Caki2 (cell line): ENCODE measurements at regions not wholly inside any gene's neighbourhood (a gene's known extent, or its start where the extent isn't known, plus 50 kb on each side); places are given as distances from the start of the nearest gene placed in this dataset.

ENCODE experiments used
- DNase-seq: peaks from one replicate; pipeline ENCODE4 v3.0.0-alpha.2; 2015; ENCODE audit warnings: low read depth
- in situ Hi-C: cut with HindIII; loops from 2 replicates; pipeline ENCODE4 v1.10.0; 2016; ENCODE audit warnings: low sequenced_read_pairs, low pct_unique_long_range_greater_than_20kb, mixed read lengths

DNA sequence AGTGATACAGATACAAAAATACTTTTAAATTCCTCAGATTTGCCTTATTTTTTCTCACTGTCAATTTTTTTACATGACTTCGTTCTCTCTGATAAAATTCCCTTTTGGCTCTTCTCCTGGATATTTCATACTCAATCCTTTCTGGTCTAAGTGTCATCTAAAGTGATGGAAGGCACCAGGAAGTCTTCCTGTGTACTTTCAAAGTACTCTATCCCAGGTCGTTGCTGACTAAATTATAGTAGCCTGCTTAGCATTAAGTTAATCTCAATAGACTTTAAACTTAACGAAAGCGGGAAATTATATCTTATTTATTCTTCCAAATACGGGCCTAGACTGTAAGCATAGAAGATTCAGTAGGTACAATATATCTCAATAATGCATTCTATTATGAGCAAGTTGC is 67.8 kb downstream of the CASP12 start:
- no peak for DNase-seq
- in situ Hi-C loops = no loop called here

DNA sequence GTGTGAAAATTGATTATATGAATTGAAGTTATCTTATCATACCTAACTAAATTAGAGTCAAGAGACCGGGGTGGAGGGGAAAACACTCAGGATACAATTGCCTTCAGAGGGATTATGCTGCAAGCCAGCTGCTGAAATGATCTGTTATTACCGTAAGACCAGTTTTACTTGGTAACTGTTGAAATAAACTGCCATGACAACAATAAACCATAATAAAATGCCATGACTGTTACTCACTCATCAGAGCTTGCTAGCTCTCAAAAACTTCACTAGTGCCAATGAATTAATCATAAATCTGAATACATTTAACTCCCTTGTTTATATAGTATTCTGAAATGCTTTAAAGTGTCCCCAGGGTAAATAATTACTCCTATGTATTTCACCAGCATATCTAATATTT is 68.2 kb downstream of the CASP12 start:
- in situ Hi-C loops = no loop called here
- DNase-seq = no peak

DNA sequence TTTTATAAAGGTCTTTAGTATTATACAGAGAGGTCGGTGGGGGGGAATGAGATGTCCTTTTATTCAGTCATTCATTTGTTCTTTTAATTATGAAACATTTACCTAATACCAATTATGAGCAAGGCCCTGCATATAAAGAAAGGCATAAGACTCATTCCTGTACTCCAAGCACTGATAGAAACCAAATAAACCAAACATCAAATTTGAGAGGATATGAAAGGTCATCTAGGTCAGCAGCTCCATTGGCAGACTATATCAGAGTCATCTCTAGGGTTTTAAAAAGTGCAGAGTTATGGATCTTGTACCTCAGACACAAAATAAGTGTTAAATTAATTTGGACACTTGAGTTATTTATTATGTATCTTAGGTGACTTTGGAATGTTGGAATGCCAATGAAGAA is 71.5 kb downstream of the CASP12 start:
- no peak for DNase-seq
- in situ Hi-C loops = no loop called here

DNA sequence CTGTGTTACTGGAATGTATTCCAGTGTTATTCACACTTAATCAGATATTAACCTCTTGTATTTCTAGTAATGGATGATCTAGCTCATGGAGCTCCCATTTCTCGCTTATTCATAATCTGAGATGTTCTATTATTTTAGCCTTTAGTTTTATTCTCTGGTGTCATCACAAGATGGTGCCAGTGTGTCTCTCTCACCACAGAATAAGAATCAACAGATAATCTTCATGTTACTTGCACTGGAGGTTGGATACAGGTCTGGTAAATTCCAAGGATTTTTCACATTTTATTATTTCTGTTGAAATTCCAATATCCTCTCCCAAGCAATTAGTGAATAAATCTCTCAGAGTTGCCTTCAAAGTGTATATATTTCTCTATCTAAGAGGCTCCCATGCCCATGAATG is 74.6 kb downstream of the CASP12 start:
- in situ Hi-C loops = no loop called here
- peak; percentile 10 for DNase-seq

DNA sequence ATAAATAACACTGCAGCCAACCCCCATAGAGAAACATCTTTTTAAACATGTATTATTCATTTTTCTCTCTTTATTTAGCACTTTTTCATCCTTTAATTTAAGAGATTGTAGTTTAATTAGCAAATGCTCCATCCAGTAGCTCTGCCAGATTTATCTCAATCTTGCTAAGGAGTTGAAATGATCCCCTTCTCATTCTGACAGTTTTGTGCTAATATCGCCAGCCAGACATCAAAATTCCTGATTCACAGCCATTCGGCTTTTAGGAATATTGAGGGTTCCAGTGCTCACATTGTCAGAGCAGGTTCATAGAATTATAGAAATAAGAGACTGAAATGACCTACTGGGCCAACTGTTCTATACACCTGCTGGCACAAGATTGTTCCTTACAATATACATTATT is 77.8 kb downstream of the CASP12 start:
- no peak for DNase-seq
- in situ Hi-C loops = no loop called here

DNA sequence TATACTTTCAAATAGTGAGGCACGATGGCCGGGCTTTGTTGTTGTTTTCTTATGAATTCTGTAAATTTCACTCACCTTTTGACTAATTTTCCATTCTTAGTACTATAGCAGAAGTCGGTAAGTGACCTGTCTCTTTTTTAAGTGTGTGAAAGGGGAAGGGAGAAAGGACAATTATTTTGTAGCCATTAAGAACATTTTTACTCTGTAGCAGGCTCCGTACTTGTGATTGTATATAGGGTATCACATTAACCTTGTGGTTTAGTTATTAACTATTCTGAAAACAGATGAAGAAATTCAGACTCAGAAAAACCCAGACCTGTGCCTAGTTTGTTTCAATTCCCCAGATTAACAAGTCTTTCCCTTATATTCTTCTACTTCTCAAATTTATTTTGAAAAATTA is 78.7 kb downstream of the CASP12 start:
- DNase-seq = no peak
- in situ Hi-C loops = no loop called here

DNA sequence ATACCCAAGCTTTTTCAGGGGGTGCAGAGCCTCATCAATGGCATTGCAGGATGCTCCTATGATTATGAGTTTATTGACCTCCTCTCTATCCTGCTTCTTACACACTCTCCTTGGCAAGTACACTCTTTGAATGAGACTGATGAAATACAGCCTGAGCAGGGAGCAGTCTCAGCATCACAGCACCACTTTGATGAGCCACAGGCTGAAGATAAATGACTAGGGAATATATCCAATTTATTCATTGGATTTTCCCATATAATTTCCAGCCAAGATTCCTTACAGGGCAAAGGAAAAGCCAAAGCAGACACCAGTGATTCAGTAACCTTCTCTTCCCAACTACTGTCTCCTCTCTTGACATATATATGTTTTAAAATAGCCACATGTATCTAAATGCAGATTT is 79.2 kb downstream of the CASP12 start:
- in situ Hi-C loops = no loop called here
- DNase-seq = no peak

DNA sequence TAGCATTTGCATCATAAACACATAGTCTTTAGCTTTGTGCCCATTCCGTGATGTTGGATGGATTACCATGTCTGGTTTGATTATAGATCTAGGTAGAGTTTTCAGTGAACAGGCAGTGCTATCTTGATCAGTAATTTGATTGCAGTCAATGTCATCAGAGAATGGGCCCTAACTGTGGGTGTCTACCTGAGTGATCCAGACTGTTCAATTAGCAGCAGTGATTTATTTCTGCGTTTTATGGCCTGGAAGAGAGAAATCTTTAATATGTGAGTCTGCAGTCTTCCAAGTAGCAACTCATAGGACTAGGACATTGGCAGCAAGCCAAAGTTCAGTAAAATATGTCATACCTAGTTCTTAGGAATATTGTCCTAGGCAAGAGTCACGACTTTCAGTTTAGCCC is 80.3 kb downstream of the CASP12 start:
- no peak for DNase-seq
- in situ Hi-C loops = no loop called here

DNA sequence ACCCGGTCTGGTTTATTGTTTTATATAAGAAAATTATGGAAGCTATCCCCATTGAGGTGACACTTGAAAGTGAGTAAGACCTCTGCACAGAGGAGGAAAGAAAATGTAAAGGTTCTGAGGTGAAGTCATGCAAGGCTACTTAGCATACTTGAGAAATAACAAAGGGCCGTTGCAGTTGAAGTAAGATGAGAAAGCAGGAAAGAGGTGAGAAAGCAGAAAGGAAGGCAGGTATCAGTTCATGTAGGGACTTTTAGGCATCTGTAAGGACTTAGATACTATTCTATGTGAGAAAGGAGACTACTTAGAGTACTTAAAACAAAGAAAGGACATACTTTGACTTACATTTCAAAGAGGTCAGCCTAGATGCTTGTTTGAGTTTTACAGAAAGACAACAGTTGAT is 84.7 kb downstream of the CASP12 start:
- no peak for DNase-seq
- in situ Hi-C loops = no loop called here

DNA sequence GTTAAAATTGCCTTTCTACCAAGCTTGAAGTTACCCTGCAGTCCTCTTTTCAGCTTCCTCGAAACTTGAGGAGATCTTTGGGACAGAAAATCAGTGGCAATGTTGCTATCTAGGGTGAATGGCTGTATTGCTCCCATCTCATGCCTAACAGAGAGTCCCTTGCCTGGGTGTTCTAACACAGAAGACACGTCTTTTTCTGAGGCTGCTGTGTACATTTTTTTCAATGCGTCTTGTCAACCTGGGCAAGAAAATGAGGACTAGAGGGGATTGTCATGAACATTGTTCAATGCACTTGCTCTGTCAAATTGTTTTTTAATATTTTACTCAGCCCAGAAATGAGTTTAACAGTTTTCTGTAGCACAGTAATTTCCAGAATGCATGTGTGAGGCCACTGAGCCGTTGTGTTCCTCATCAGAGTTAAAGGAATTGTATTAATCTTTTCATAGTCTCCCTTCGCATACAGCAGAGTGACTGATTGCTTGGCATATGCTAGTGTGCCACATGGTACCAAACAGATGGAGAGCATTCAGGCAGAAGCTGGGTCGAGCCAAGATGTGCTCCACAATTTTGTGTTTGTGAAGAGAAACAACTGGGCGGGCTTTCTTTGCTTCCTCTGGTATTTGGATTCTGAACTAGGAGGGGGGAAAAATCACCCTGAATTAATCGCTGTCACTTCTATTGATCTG is 86.0 kb downstream of the CASP12 start:
- no peak for DNase-seq
- in situ Hi-C loops = no loop called here

DNA sequence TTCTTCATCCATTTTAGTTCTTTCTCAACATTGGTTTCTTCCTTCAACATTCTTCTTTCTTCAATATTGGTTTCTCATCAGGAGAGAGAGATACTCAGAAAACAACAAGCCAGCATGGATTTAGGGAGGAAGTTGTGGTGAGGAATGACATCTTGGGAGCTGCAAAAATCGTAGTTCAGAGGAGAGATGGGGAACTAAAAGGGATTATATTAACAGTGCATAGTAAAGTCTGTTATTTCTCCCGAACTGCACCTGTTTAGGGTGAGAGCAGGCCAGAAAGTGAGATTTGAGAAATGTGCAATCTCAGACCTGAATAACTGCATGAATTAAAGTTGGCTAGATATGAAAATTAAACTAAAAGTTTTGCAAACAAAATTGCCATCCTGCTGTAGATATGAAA is 94.5 kb downstream of the CASP12 start:
- in situ Hi-C loops = no loop called here
- DNase-seq = no peak

DNA sequence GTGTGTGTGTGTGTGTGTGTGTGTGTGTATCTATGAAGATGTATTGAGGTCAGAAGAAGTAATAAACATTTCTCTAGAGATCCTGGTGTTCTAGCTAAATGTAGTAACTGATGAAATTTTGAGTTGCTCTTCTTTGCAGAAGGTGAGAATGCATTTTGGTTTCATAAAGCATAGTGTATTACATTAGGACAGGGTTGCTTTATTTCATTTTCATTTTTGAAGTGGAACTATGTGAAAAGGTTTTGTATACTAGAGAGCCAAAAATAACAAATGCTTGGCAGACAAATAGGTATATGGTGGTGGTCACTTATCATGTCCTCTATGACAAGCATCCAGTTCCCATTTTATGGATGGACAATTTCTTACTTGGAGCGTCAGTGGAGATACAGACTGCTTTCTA is 99.0 kb downstream of the CASP12 start:
- in situ Hi-C loops = no loop called here
- no peak for DNase-seq

DNA sequence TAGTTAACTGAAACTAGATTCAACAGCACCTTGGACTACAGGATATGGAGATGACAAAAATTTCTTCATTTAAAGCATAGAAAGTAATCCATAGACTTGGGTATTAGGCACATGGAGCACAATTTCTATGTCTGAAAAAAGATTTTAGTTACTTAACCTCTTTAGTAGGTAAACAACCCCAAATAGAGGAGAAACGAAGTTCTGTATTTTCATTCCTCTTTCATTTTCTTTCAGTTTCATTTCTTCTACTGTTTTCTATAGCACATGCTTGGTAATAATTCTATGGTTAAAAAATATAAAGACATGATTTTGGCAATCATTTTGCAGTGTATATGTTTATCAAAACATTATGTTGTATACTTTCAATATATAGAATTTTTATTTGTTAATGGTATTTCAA is 99.5 kb downstream of the CASP12 start:
- in situ Hi-C loops = no loop called here
- no peak for DNase-seq

DNA sequence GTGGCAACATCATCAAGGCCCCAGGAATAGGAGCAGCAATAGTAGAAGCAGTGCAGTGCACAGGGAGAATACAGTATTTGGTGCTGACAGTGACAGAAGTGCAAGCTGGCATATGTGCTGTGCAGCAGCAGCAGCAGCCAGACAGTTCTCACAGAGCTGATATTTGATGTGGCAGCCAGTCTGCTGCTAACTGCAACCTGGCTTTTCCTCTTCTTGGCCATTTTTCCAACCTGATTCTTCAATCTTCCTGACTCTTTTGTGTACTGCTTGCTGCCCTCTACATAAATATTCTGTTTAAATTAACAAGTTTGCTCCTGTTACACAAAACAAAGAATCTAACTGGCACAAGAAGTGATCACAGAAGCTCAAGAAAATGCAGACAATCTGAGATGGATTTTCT is 102.0 kb downstream of the CASP12 start:
- in situ Hi-C loops = no loop called here

DNA sequence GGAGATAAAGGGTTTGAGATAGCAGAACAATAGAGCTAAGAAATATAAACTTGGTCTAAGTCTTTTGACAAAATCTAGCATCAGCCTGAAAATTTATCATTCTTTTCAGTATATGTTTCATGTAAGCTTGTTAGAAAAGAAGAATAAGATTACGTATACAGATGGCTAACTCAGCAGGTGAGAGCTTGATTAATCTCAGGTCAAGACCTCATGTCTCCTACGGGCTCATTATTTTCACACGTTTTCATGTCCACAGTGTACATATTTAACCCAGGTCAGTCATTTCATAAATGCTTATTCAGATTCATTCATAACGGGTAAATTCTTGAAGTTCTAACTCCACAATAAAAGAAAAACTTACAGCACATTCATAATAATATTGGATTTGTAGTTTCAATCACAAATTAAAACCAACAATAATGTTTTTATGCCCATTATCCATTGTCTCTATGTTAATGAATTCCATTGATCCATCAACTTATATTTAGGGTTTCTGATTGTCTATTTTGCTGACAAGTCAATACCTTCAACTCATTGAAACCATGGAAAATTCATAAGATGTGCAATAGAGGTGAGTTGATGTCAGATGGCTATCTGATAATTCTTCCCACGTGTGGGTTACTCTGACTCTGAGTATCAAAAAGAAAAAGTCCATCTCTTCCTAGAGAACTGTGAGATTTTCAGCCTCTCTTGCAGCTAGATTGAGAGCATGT is 102.6 kb downstream of the CASP12 start:
- in situ Hi-C loops = no loop called here
- no peak for DNase-seq

More for the DNA sequence above, 102.0 kb downstream of the CASP12 start:
- no peak for DNase-seq

DNA sequence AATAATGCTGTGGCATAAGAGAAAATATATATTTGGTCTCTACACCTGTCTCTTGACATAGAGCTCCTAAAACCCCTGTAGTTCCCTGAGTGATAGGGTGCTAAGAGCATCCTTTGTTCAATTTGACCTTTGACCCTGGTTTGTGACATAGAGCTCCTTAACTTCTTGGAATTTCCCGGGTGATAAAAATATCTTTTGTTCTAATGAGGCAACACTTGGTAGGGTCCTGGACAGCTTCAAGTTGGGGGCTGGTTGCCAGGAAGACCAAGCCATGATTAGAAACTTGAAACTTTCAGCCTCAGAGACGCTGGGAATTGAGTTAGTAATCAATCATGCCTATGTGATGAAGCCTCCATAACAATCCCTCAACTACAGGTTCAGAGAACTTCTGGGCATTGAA is 105.4 kb downstream of the CASP12 start:
- DNase-seq = no peak
- in situ Hi-C loops = no loop called here

DNA sequence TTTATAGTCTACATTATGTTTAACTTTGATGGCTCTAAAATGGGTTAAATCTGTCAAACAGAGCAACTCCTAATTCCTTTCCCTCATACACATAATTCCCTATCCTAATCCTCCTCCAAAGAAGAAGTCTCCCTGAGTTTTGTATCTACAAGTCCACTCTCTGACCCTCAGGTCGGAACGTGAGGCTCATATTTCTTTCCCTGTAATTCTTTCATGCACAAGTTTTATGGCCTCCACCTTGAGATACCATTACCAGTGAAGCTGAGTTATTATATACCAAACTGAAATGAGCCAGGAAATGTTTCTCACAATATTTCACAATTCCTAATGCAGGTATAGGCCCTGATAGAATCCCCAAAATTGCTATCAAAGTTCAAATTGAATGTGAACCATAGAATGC is 106.4 kb downstream of the CASP12 start:
- no peak for DNase-seq
- in situ Hi-C loops = no loop called here

DNA sequence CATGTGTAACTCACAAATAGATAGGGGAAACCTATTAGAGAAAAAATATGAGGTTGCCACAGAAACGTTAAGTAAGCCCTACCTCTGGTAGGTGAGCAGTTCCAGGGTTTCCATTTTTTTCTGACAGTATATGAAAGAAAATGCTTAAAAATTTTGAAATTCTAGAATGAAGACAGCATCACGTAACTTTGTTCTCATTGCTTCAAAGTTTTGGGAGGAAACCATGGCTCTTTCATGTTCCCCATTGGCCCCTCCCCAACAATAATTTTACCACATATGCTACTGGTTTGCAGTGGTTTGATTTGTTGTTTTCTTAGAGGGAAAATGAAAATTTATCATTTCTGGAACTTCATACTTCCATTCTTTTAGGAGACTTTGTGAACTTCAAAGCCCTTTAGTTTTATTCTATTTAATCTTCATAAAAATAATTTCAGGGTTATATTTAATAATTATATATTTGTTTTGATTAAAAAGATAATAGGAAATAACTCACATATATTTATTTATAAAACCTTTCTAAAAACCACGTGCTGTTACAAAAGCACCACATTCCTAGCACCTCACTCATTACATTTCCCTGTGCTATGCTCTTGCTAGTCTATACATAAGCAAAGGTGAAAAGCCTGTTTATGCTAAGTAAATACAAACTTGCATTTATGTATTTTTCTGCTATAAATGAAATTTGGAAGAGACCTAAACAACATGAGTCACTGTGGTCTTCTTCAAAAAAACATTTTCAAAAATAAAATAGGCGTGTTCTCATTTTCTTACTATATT is 113.4 kb downstream of the CASP12 start:
- no peak for DNase-seq
- in situ Hi-C loops = no loop called here

DNA sequence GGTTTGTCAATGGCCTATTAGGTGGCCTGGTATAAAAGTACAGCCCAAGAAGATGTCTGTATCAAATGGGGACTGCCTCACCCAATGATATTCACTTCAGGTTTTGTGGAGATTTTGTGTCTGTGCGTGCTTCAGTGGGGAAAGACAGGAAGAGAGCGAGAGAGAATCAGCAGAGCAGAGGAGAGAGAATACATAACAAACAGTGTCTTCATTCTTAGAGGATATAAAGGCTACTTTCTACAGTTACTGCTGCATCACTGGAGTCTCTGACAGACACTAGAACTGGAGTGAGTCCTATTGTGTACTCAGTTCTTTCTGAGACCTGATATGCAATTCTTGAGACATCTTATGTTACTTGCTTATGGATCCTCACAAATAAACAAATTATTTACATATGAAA is 115.0 kb downstream of the CASP12 start:
- in situ Hi-C loops = no loop called here
- no peak for DNase-seq

DNA sequence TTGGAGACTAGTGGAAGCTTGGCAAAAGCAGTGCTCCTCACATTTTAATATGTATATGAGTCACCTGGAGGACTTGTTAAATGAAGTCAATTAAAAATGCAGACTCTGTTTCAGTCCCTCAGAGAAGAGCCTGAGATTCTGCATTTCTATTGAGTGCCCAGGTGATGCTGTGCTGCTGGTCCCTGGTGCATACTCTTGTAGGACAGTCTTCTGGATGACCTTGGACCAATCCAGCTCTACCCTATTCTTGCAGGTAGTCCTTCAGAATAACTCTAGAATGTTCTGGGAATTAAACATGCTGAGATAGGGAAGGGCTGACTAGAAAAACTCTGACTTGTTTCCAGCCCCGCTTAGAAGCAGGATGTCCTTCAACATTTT is 115.9 kb downstream of the CASP12 start:
- in situ Hi-C loops = no loop called here
- no peak for DNase-seq
